DOHH2 (cell line): ENCODE measurements at regions not wholly inside any gene's neighbourhood (a gene's known extent, or its start where the extent isn't known, plus 50 kb on each side); places are given as distances from the start of the nearest gene placed in this dataset.

ENCODE experiments used
- CTCF ChIP-seq: fragments of 200-600 bp; sonication (generic); IDR thresholded peaks from one replicate; pipeline ENCODE4 v1.5.1; 2014; ENCODE audit warnings: antibody characterized with exemption, mild to moderate bottlenecking, low read depth, low read length; ENCODE audit not compliant: poor library complexity, severe bottlenecking
- EZH2phosphoT487 ChIP-seq: fragments of 200-600 bp; sonication (generic); IDR thresholded peaks from 2 replicates; pipeline ENCODE4 v1.6.1; 2017; ENCODE audit warnings: borderline replicate concordance, mild to moderate bottlenecking, antibody characterized with exemption, low read length, moderate library complexity, mixed read lengths

GRCh38 chr6:166849749-166850183 lies 106.6 kb downstream of the RNASET2 start:
- TF ChIP-seq CTCF = no peak
- no peak for TF ChIP-seq EZH2phosphoT487
